Sigmoid colon (tissue), 6 donors: ENCODE measurements at regions not wholly inside any gene's neighbourhood (a gene's known extent, or its start where the extent isn't known, plus 50 kb on each side); places are given as distances from the start of the nearest gene placed in this dataset.

Experiments used
- DNase-seq: peaks from one replicate; pipeline ENCODE4 v3.0.0-alpha.2; 2019
- H3K27ac ChIP-seq, 4 donors: fragments of 200-600 bp; sonication (generic); one replicate each; pipeline ENCODE4 v1.5.1; 2016 to 2019; ENCODE audit warnings: mild to moderate bottlenecking in 1 of 4
- H3K27me3 ChIP-seq, 3 donors: fragments of 200-600 bp; sonication (generic); one replicate each; pipeline ENCODE4 v1.5.1; 2019; ENCODE audit warnings: mild to moderate bottlenecking in 1 of 3
- H3K36me3 ChIP-seq, 4 donors: fragments of 200-600 bp; sonication (generic); one replicate each; pipeline ENCODE4 v1.5.1; 2016 to 2019
- H3K4me1 ChIP-seq, 4 donors: fragments of 200-600 bp; sonication (generic); one replicate each; pipeline ENCODE4 v1.5.1; 2017 to 2019
- H3K4me3 ChIP-seq, 4 donors: fragments of 200-600 bp; sonication (generic); one replicate each; pipeline ENCODE4 v1.5.1; 2017 to 2019; ENCODE audit warnings: mild to moderate bottlenecking in 2 of 4, moderate library complexity in 1 of 4
- H3K9me3 ChIP-seq, 4 donors: fragments of 200-600 bp in 3 of 4; sonication (generic) in 3 of 4; one replicate each; pipeline versions ENCODE4 v1.5.1 to v1.6.1; 2013 to 2019
- CTCF ChIP-seq, 4 experiments: fragments of 450-650 bp in 3 of 4; fragments of 200-600 bp in 1 of 4; IDR thresholded peaks; one replicate each; pipeline ENCODE4 v1.5.1; 2016 to 2019; ENCODE audit warnings: antibody characterized with exemption in 4 of 4, mild to moderate bottlenecking in 3 of 4, moderate library complexity in 2 of 4
- EP300 ChIP-seq, 4 donors: sonication (generic); formaldehyde crosslinking; IDR thresholded peaks; one replicate each; pipeline ENCODE4 v1.6.1; 2017; ENCODE audit warnings: antibody characterized with exemption in 4 of 4
- POLR2A ChIP-seq, 2 donors: fragments of 450-650 bp; IDR thresholded peaks; one replicate each; pipeline ENCODE4 v1.6.1; 2016; ENCODE audit warnings: antibody characterized with exemption in 2 of 2, mild to moderate bottlenecking in 2 of 2, moderate library complexity in 2 of 2
- POLR2AphosphoS5 ChIP-seq, 4 donors: sonication (generic); formaldehyde crosslinking; IDR thresholded peaks; one replicate each; pipeline ENCODE4 v1.6.1; 2017; ENCODE audit warnings: antibody characterized with exemption in 4 of 4
- WGBS, 2 donors: extraction: QIAGEN DNeasy Blood & Tissue Kit; methylation state at CpG; one replicate each; pipeline ENCODE4 v1.1.7; 2013; 5-methylcytosine and 5-hydroxymethylcytosine counted together
- intact Hi-C: fragments of 100-400 bp; cut with DNase I; formaldehyde crosslinking; loops from one replicate; pipeline ENCODE4 v1.15.1; 2023
- donor health status: healthy with polysubstance abuse.
- donor health status: healthy.

- intact Hi-C loops: no loop called here
- Histone ChIP-seq H3K4me1 (no peaks in the 10 kb centered on the region), H3K36me3 (no peaks in the 10 kb centered on the region), H3K27me3 (no peaks in the 10 kb centered on the region), H3K27ac (no peak overlapping the region), H3K4me3 (no peak overlapping the region), H3K9me3 (no peaks in the 10 kb centered on the region)
- TF ChIP-seq CTCF (IDR thresholded peaks at IDR 0.05) (no peak), POLR2A (IDR thresholded peaks at IDR 0.05) (no peak), POLR2AphosphoS5 (IDR thresholded peaks at IDR 0.05) (no peak), EP300 (IDR thresholded peaks at IDR 0.05) (no peak)
- no peak for DNase-seq
- WGBS, 2 donors: 91% methylated on average over 2 of the region's 2 CpGs
These were observed 156.8 kb downstream of the INHBB start for GRCh38 chr2:120502761-120503160.

- TF ChIP-seq POLR2A (IDR thresholded peaks at IDR 0.05): no peak
- TF ChIP-seq CTCF (IDR thresholded peaks at IDR 0.05): no peak
- TF ChIP-seq POLR2AphosphoS5 (IDR thresholded peaks at IDR 0.05): no peak
- TF ChIP-seq EP300 (IDR thresholded peaks at IDR 0.05): no peak
- 52 to 82% methylated on average over 17 of the region's 17 CpGs for WGBS, 2 donors
- Histone ChIP-seq H3K4me1 (no peaks in the 10 kb centered on the region), H3K36me3 (no peaks in the 10 kb centered on the region), H3K27ac (no peak overlapping the region), H3K27me3 (no peaks in the 10 kb centered on the region), H3K9me3 (no peaks in the 10 kb centered on the region), H3K4me3 (no peak overlapping the region)
- intact Hi-C loops: no loop called here
- DNase-seq: no peak
These were observed 157.4 kb downstream of the INHBB start for GRCh38 chr2:120503206-120503792.

- H3K4me1 ChIP-seq: no peaks in the 10 kb centered on the region
- H3K27ac ChIP-seq: no peak overlapping the region
- H3K4me3 ChIP-seq: no peak overlapping the region
- no peaks in the 10 kb centered on the region for H3K27me3 ChIP-seq
- no peaks in the 10 kb centered on the region for H3K36me3 ChIP-seq
- no peak for DNase-seq
- TF ChIP-seq EP300 (IDR thresholded peaks at IDR 0.05) (no peak), POLR2A (IDR thresholded peaks at IDR 0.05) (no peak), CTCF (IDR thresholded peaks at IDR 0.05) (no peak), POLR2AphosphoS5 (IDR thresholded peaks at IDR 0.05) (no peak)
- 30 to 74% methylated on average over 23 of the region's 23 CpGs for WGBS, 2 donors
- intact Hi-C loops: no loop called here
- H3K9me3 ChIP-seq: no peaks in the 10 kb centered on the region
These were observed 158.0 kb downstream of the INHBB start for GRCh38 chr2:120503793-120504571.

GRCh38 chr2:120504936-120505705 lies 159.2 kb downstream of the INHBB start:
- H3K27ac ChIP-seq: no peak overlapping the region
- TF ChIP-seq POLR2AphosphoS5 (IDR thresholded peaks at IDR 0.05) (no peak), POLR2A (IDR thresholded peaks at IDR 0.05) (no peak), CTCF (IDR thresholded peaks at IDR 0.05) (no peak)
- H3K27me3 ChIP-seq: no peaks in the 10 kb centered on the region
- H3K36me3 ChIP-seq: no peaks in the 10 kb centered on the region
- H3K4me3 ChIP-seq: no peak overlapping the region
- WGBS, 2 donors: 91% methylated on average over 15 of the region's 15 CpGs
- H3K9me3 ChIP-seq: no peaks in the 10 kb centered on the region
- intact Hi-C loops: no loop called here
- no peak for DNase-seq
- no peaks in the 10 kb centered on the region for H3K4me1 ChIP-seq
